ENCODE measurements at regions not wholly inside any gene's neighbourhood (a gene's known extent, or its start where the extent isn't known, plus 50 kb on each side); places are given as distances from the start of the nearest gene placed in this dataset.

DNA sequence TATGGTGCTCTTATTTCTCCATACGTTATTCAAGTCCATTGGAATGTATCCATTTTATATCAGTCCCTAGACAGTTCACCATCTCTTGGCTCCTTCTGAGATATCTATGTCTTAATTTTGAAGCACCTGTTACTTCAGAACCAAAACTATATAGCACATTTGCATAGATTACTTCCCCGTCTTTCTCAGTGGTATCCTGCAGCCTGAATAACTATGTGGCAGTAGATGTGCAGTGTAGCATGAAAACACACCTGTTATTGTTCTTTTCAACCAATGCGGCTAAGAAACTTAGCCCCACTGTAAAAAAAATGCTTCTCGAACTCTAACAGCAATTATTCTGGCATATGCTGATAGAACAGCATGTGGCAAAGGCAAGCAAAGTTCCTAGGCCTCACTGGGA, 1184.4 kb upstream of the ADGRB3 start:
- no peaks in the 10 kb centered on the region for H3K23me2 ChIP-seq (ENCODE audit: low read depth, low read length)
- H3K27me3 ChIP-seq (replicated peaks in 1 of 4; ENCODE audit: control insufficient read depth in 3 of 4, extremely low read depth in 1 of 4, insufficient read depth in 3 of 4, low read length in 3 of 4), result no peaks in the 10 kb centered on the region
- no peak overlapping the region for H3K4me2 ChIP-seq (ENCODE audit: insufficient read depth in 1 of 2, low read depth in 2 of 2, low read length in 2 of 2)
- H4K20me1 ChIP-seq (replicated peaks in 1 of 2; ENCODE audit: control insufficient read depth in 1 of 2, insufficient read depth in 2 of 2, low read length in 2 of 2), result no peaks in the 10 kb centered on the region
- WGBS, 2 experiments (ENCODE audit: extremely low coverage in 1 of 2, insufficient coverage in 1 of 2, insufficient read length in 1 of 2, insufficient replicate concordance in 2 of 2, low coverage in 1 of 2, low lambda C conversion rate in 2 of 2, missing lambda C conversion rate in 1 of 2), result 82% methylated on average over 4 of the region's 4 CpGs; no CpG with 5 or more reads in 1 of the 2 experiments
- H3K56ac ChIP-seq (replicated peaks; ENCODE audit: insufficient read length, low read depth, low read length), result no peak overlapping the region
- no peaks in the 10 kb centered on the region for H3K4me1 ChIP-seq (replicated peaks in 1 of 4; ENCODE audit: control insufficient read depth in 3 of 4, insufficient read depth in 4 of 4, low read length in 3 of 4)
- FAIRE-seq (no peak), DNase-seq (ENCODE audit: low read depth in 1 of 2, low spot score in 2 of 2) (no peak)
- no peak overlapping the region for H3K18ac ChIP-seq (ENCODE audit: extremely low read depth, low read length)
- H3K36me3 ChIP-seq (ENCODE audit: control insufficient read depth in 2 of 4, insufficient read depth in 4 of 4, low read length in 3 of 4), result no peaks in the 10 kb centered on the region
- H4K91ac ChIP-seq (replicated peaks; ENCODE audit: insufficient read length, low read length), result no peak overlapping the region
- no peak overlapping the region for H2BK12ac ChIP-seq (ENCODE audit: low read depth, low read length)
- H3K4me3 ChIP-seq (ENCODE audit: extremely low read depth in 1 of 4, insufficient read depth in 2 of 4, low read depth in 3 of 4, low read length in 4 of 4), result no peak overlapping the region
- H2AK5ac ChIP-seq (ENCODE audit: low read depth, low read length), result no peak overlapping the region
- H2BK20ac ChIP-seq (ENCODE audit: low read length), result no peak overlapping the region
- CTCF ChIA-PET (ENCODE audit: partially characterized antibody), result no interaction called here
- H3K23ac ChIP-seq (ENCODE audit: insufficient read length), result no peak overlapping the region
- H3K9ac ChIP-seq (replicated peaks in 1 of 4; ENCODE audit: extremely low read depth in 1 of 4, low read depth in 3 of 4, low read length in 3 of 4), result no peak overlapping the region
- no peak overlapping the region for H3K4ac ChIP-seq (replicated peaks; ENCODE audit: insufficient read length, low read depth, low read length)
- no peak overlapping the region for H4K5ac ChIP-seq (ENCODE audit: insufficient read length, low read depth, low read length)
- H2BK5ac ChIP-seq (ENCODE audit: low read depth, low read length), result no peak overlapping the region
- POLR2A ChIA-PET (ENCODE audit: partially characterized antibody), result no interaction called here
- no peak overlapping the region for H2AFZ ChIP-seq (ENCODE audit: low read length)
- no peaks in the 10 kb centered on the region for H3K79me2 ChIP-seq (ENCODE audit: control insufficient read depth in 1 of 2, insufficient read depth in 2 of 2, low read length in 2 of 2)
- no peak overlapping the region for H4K8ac ChIP-seq (ENCODE audit: extremely low read depth, insufficient read depth, low read length)
- H2BK120ac ChIP-seq (replicated peaks; ENCODE audit: low read depth, low read length), result no peak overlapping the region
- no peak overlapping the region for H3K14ac ChIP-seq (ENCODE audit: insufficient read length)
- no peak for TF ChIP-seq NANOG (IDR thresholded peaks at IDR 0.05; ENCODE audit: insufficient read depth, low read depth, low read length, poor library complexity, severe bottlenecking)
- no peak for TF ChIP-seq HDAC6 (IDR thresholded peaks at IDR 0.05; ENCODE audit: low read depth, low read length)
- no peak for TF ChIP-seq E2F6 (IDR thresholded peaks at IDR 0.05)
- TF ChIP-seq HDAC2 (IDR thresholded peaks at IDR 0.05; ENCODE audit: borderline replicate concordance in 1 of 2, low read depth in 2 of 2, low read length in 2 of 2), result no peak
- TF ChIP-seq, protein P1, sequence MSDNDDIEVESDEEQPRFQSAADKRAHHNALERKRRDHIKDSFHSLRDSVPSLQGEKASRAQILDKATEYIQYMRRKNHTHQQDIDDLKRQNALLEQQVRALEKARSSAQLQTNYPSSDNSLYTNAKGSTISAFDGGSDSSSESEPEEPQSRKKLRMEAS (IDR thresholded peaks at IDR 0.05), result no peak
- TF ChIP-seq GABPA (IDR thresholded peaks at IDR 0.05; ENCODE audit: borderline replicate concordance, insufficient read depth, low read length), result no peak
- TF ChIP-seq EGR1 (IDR thresholded peaks at IDR 0.05; ENCODE audit: borderline replicate concordance, low read depth, low read length), result no peak
- TF ChIP-seq MAFK (IDR thresholded peaks at IDR 0.05; ENCODE audit: low read depth, low read length), result no peak
- no peak for TF ChIP-seq EP300 (IDR thresholded peaks at IDR 0.05; ENCODE audit: borderline replicate concordance in 1 of 2, low read depth in 2 of 2, low read length in 2 of 2)
- no peak for TF ChIP-seq SP4 (IDR thresholded peaks at IDR 0.05; ENCODE audit: low read length)
- H2BK15ac ChIP-seq (ENCODE audit: low read length), result no peak overlapping the region
- no peak overlapping the region for H3K27ac ChIP-seq (ENCODE audit: low read depth, low read length)
- H3K79me1 ChIP-seq (ENCODE audit: low read depth, low read length), result no peaks in the 10 kb centered on the region
- no peaks in the 10 kb centered on the region for H3K9me3 ChIP-seq (ENCODE audit: insufficient read depth in 2 of 2, low read depth in 1 of 2, low read length in 1 of 2)

All from H1 (cell line).